ENCODE measurements at regions not wholly inside any gene's neighbourhood (a gene's known extent, or its start where the extent isn't known, plus 50 kb on each side); places are given as distances from the start of the nearest gene placed in this dataset.

- TF ChIP-seq CTCF (IDR thresholded peaks at IDR 0.05) = no peak
- H3K4me3 Mint-ChIP-seq = no peak overlapping the region
- no peaks in the 10 kb centered on the region for H3K4me1 Mint-ChIP-seq (ENCODE audit: low read depth)
- no peaks in the 10 kb centered on the region for H3K36me3 Mint-ChIP-seq (ENCODE audit: low read depth)
- POLR2A ChIA-PET = no interaction called here
- H3K9me3 Mint-ChIP-seq = no peaks in the 10 kb centered on the region
- ATAC-seq (no peak), DNase-seq (no peak)
- intact Hi-C loops (cut with micrococcal nuclease) = no loop called here
- no peak overlapping the region for H3K27ac Mint-ChIP-seq
- peaks cover 11% of the 10 kb centered on the region for H3K27me3 Mint-ChIP-seq
- CTCF ChIA-PET = interaction anchor here (1.0 kb wide), 1 partner anchor 26 kb away, joined by 3 read pairs; no protein-coding TSS in a partner anchor
Measured at GRCh38 chr20:60236613-60237012, 278.4 kb downstream of the CDH26 start.

- no peak for DNase-seq
- no peak for ATAC-seq
- H3K27ac Mint-ChIP-seq = no peak overlapping the region
- CTCF ChIA-PET = no interaction called here
- no peak overlapping the region for H3K4me3 Mint-ChIP-seq
- TF ChIP-seq CTCF (IDR thresholded peaks at IDR 0.05) = no peak
- POLR2A ChIA-PET = no interaction called here
- H3K36me3 Mint-ChIP-seq (ENCODE audit: low read depth) = no peaks in the 10 kb centered on the region
- H3K27me3 Mint-ChIP-seq = peaks cover 8% of the 10 kb centered on the region
- intact Hi-C loops (cut with micrococcal nuclease) = no loop called here
- H3K4me1 Mint-ChIP-seq (ENCODE audit: low read depth) = no peaks in the 10 kb centered on the region
- H3K9me3 Mint-ChIP-seq = no peaks in the 10 kb centered on the region
Measured at GRCh38 chr20:60237981-60238380, 279.8 kb downstream of the CDH26 start.

GRCh38 chr20:60238992-60239660, 280.9 kb downstream of the CDH26 start:
- no peaks in the 10 kb centered on the region for H3K4me1 Mint-ChIP-seq (ENCODE audit: low read depth)
- H3K4me3 Mint-ChIP-seq = no peak overlapping the region
- ATAC-seq = no peak
- no peaks in the 10 kb centered on the region for H3K36me3 Mint-ChIP-seq (ENCODE audit: low read depth)
- CTCF ChIA-PET = no interaction called here
- POLR2A ChIA-PET = no interaction called here
- H3K27ac Mint-ChIP-seq = no peak overlapping the region
- H3K9me3 Mint-ChIP-seq = no peaks in the 10 kb centered on the region
- TF ChIP-seq CTCF (IDR thresholded peaks at IDR 0.05) = no peak
- intact Hi-C loops (cut with micrococcal nuclease) = no loop called here
- no peak for DNase-seq
- H3K27me3 Mint-ChIP-seq = peaks cover 8% of the 10 kb centered on the region

GRCh38 chr20:60239956-60240355, 281.7 kb downstream of the CDH26 start:
- no peaks in the 10 kb centered on the region for H3K4me1 Mint-ChIP-seq (ENCODE audit: low read depth)
- intact Hi-C loops (cut with micrococcal nuclease) = no loop called here
- H3K27ac Mint-ChIP-seq = no peak overlapping the region
- ATAC-seq = no peak
- no peak overlapping the region for H3K4me3 Mint-ChIP-seq
- H3K9me3 Mint-ChIP-seq = no peaks in the 10 kb centered on the region
- CTCF ChIA-PET = no interaction called here
- peaks cover 8% of the 10 kb centered on the region for H3K27me3 Mint-ChIP-seq
- POLR2A ChIA-PET = no interaction called here
- H3K36me3 Mint-ChIP-seq (ENCODE audit: low read depth) = no peaks in the 10 kb centered on the region
- no peak for DNase-seq
- TF ChIP-seq CTCF (IDR thresholded peaks at IDR 0.05) = no peak

- Mint-ChIP-seq H3K27ac (no peak overlapping the region), H3K27me3 (peaks cover 8% of the 10 kb centered on the region), H3K4me1 (ENCODE audit: low read depth) (no peaks in the 10 kb centered on the region), H3K9me3 (no peaks in the 10 kb centered on the region), H3K36me3 (ENCODE audit: low read depth) (no peaks in the 10 kb centered on the region), H3K4me3 (no peak overlapping the region)
- CTCF ChIA-PET = no interaction called here
- POLR2A ChIA-PET = no interaction called here
- DNase-seq = no peak
- TF ChIP-seq CTCF (IDR thresholded peaks at IDR 0.05) = no peak
- intact Hi-C loops (cut with micrococcal nuclease) = no loop called here
- ATAC-seq = no peak
Measured at GRCh38 chr20:60240415-60240814, 282.2 kb downstream of the CDH26 start.

Data from activated CD8-positive, alpha-beta T cell treated with anti-CD3 and anti-CD28 coated beads for 36 hours (primary cell).